ENCODE measurements at regions not wholly inside any gene's neighbourhood (a gene's known extent, or its start where the extent isn't known, plus 50 kb on each side); places are given as distances from the start of the nearest gene placed in this dataset.

- TF ChIP-seq RXRA (IDR thresholded peaks at IDR 0.05; ENCODE audit: insufficient read depth, low read depth, low read length) = no peak
Measured at GRCh38 chr10:83250396-83250795, 888.9 kb upstream of the GHITM start (continued).

DNA sequence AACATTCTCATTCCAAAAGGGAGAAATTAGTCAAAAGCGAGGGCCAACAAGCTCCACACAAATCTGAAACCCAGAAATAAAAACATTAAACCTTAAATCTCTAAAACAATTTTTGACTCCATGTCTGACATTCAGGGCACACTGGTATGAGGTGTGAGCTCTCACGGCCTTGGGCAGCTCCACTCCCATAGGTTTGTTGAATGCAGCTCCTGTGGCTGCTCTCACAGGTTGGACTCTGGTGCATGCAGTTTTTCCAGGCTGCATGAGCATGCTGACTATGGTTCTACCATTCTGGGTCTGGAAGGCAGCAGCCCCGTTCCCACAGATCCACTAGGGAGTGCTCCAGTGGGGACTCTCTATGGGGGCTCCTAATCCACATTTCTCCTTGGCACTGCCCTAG, 887.1 kb upstream of the GHITM start:
- H3K79me1 ChIP-seq (ENCODE audit: low read depth, low read length) = no peaks in the 10 kb centered on the region
- H3K18ac ChIP-seq (ENCODE audit: extremely low read depth, low read length) = no peak overlapping the region
- POLR2A ChIA-PET (ENCODE audit: partially characterized antibody) = no interaction called here
- no peak overlapping the region for H2AFZ ChIP-seq (ENCODE audit: low read length)
- no peak for TF ChIP-seq PHF8 (conservative IDR thresholded peaks at IDR 0.05; ENCODE audit: low read depth, low read length)
- TF ChIP-seq FOSL1 (IDR thresholded peaks at IDR 0.05; ENCODE audit: insufficient read depth, low read depth, low read length) = no peak
- no peak for TF ChIP-seq CHD1 (IDR thresholded peaks at IDR 0.05; ENCODE audit: low read depth, low read length)
- TF ChIP-seq ZNF274 (IDR thresholded peaks at IDR 0.05; ENCODE audit: borderline replicate concordance, extremely low read depth, low read length) = no peak
- TF ChIP-seq ATF3 (IDR thresholded peaks at IDR 0.05; ENCODE audit: insufficient read depth, low read depth, low read length) = no peak
- no peak for TF ChIP-seq RFX5 (IDR thresholded peaks at IDR 0.05; ENCODE audit: borderline replicate concordance, low read depth, low read length)
- TF ChIP-seq NRF1 (IDR thresholded peaks at IDR 0.05; ENCODE audit: low read depth, low read length) = no peak
- no peak for TF ChIP-seq RAD21 (IDR thresholded peaks at IDR 0.05 in 1 of 2, conservative IDR thresholded peaks at IDR 0.05 in 1 of 2; ENCODE audit: low read depth in 2 of 2, low read length in 2 of 2)
- TF ChIP-seq ASH2L (IDR thresholded peaks at IDR 0.05; ENCODE audit: low read length) = no peak
- no peak for TF ChIP-seq CBX5 (IDR thresholded peaks at IDR 0.05; ENCODE audit: low read depth, low read length)
- TF ChIP-seq POLR2AphosphoS5 (IDR thresholded peaks at IDR 0.05; ENCODE audit: low read depth, low read length) = no peak
- TF ChIP-seq SP1 (IDR thresholded peaks at IDR 0.05; ENCODE audit: low read depth, low read length) = no peak
- no peaks in the 10 kb centered on the region for H3K23me2 ChIP-seq (ENCODE audit: low read depth, low read length)
- H3K4me2 ChIP-seq (ENCODE audit: insufficient read depth in 1 of 2, low read depth in 2 of 2, low read length in 2 of 2) = no peak overlapping the region
- no peak overlapping the region for H3K56ac ChIP-seq (replicated peaks; ENCODE audit: insufficient read length, low read depth, low read length)
- no peak overlapping the region for H4K5ac ChIP-seq (ENCODE audit: insufficient read length, low read depth, low read length)
- CTCF ChIA-PET (ENCODE audit: partially characterized antibody) = no interaction called here
- no peak overlapping the region for H3K14ac ChIP-seq (ENCODE audit: insufficient read length)
- peaks cover 0 to 1% (median 0%) of the 10 kb centered on the region in 4 experiments; a peak in 1 of 7 replicates for H3K27me3 ChIP-seq (replicated peaks in 1 of 4; ENCODE audit: control insufficient read depth in 3 of 4, extremely low read depth in 1 of 4, insufficient read depth in 3 of 4, low read length in 3 of 4)
- no peaks in the 10 kb centered on the region for H3K4me1 ChIP-seq (replicated peaks in 1 of 4; ENCODE audit: control insufficient read depth in 3 of 4, insufficient read depth in 4 of 4, low read length in 3 of 4)
- H3K79me2 ChIP-seq (ENCODE audit: control insufficient read depth in 1 of 2, insufficient read depth in 2 of 2, low read length in 2 of 2) = no peaks in the 10 kb centered on the region
- H3K4me3 ChIP-seq (ENCODE audit: extremely low read depth in 1 of 4, insufficient read depth in 2 of 4, low read depth in 3 of 4, low read length in 4 of 4) = no peak overlapping the region
- H3K9ac ChIP-seq (replicated peaks in 1 of 4; ENCODE audit: extremely low read depth in 1 of 4, low read depth in 3 of 4, low read length in 3 of 4) = no peak overlapping the region
- FAIRE-seq = no peak
- no peak overlapping the region for H2BK5ac ChIP-seq (ENCODE audit: low read depth, low read length)
- no peak overlapping the region for H2AK5ac ChIP-seq (ENCODE audit: low read depth, low read length)
- H2BK12ac ChIP-seq (ENCODE audit: low read depth, low read length) = no peak overlapping the region
- H4K8ac ChIP-seq (ENCODE audit: extremely low read depth, insufficient read depth, low read length) = no peak overlapping the region
- H4K91ac ChIP-seq (replicated peaks; ENCODE audit: insufficient read length, low read length) = no peak overlapping the region
- WGBS, 2 experiments (ENCODE audit: extremely low coverage in 1 of 2, insufficient coverage in 1 of 2, insufficient read length in 1 of 2, insufficient replicate concordance in 2 of 2, low coverage in 1 of 2, low lambda C conversion rate in 2 of 2, missing lambda C conversion rate in 1 of 2) = 94% methylated on average over 3 of the region's 3 CpGs; no CpG with 5 or more reads in 1 of the 2 experiments
- no peak for DNase-seq (ENCODE audit: low read depth in 1 of 2, low spot score in 2 of 2)
- H4K20me1 ChIP-seq (replicated peaks in 1 of 2; ENCODE audit: control insufficient read depth in 1 of 2, insufficient read depth in 2 of 2, low read length in 2 of 2) = no peaks in the 10 kb centered on the region
- H3K36me3 ChIP-seq (ENCODE audit: control insufficient read depth in 2 of 4, insufficient read depth in 4 of 4, low read length in 3 of 4) = no peaks in the 10 kb centered on the region
- no peak overlapping the region for H2BK15ac ChIP-seq (ENCODE audit: low read length)
- H3K4ac ChIP-seq (replicated peaks; ENCODE audit: insufficient read length, low read depth, low read length) = no peak overlapping the region
- H2BK120ac ChIP-seq (replicated peaks; ENCODE audit: low read depth, low read length) = no peak overlapping the region
- H3K23ac ChIP-seq (ENCODE audit: insufficient read length) = no peak overlapping the region
- H3K27ac ChIP-seq (ENCODE audit: low read depth, low read length) = no peak overlapping the region
- H2BK20ac ChIP-seq (ENCODE audit: low read length) = no peak overlapping the region
- peaks cover 9 to 21% of the 10 kb centered on the region in 2 experiments for H3K9me3 ChIP-seq (ENCODE audit: insufficient read depth in 2 of 2, low read depth in 1 of 2, low read length in 1 of 2)
